Glutamatergic neuron (in vitro differentiated cells): ENCODE measurements at regions not wholly inside any gene's neighbourhood (a gene's known extent, or its start where the extent isn't known, plus 50 kb on each side); places are given as distances from the start of the nearest gene placed in this dataset.
"Not testable (repeated sequence)": the region's sequence is repeated elsewhere in the genome, so short reads cannot be mapped to it uniquely, and the experiment has no call there.

Experiments used
- DNase-seq: peaks from one replicate; pipeline ENCODE4 v3.0.0; 2022
- H3K27ac Mint-ChIP-seq: one replicate; pipeline ENCODE4 v1.8.0; 2020; ENCODE audit warnings: mild to moderate bottlenecking, mixed read lengths, inconsistent platforms; ENCODE audit not compliant: unreplicated experiment
- H3K27me3 Mint-ChIP-seq: one replicate; pipeline ENCODE4 v1.8.0; 2020; ENCODE audit warnings: mild to moderate bottlenecking, moderate library complexity, mixed read lengths, inconsistent platforms; ENCODE audit not compliant: unreplicated experiment
- H3K36me3 Mint-ChIP-seq: one replicate; pipeline ENCODE4 v1.8.0; 2020; ENCODE audit warnings: mild to moderate bottlenecking, mixed read lengths, inconsistent platforms; ENCODE audit not compliant: unreplicated experiment
- H3K4me1 Mint-ChIP-seq: one replicate; pipeline ENCODE4 v1.8.0; 2020; ENCODE audit warnings: mild to moderate bottlenecking, low read depth, mixed read lengths, inconsistent platforms; ENCODE audit not compliant: unreplicated experiment
- H3K4me3 Mint-ChIP-seq: one replicate; pipeline ENCODE4 v1.8.0; 2020; ENCODE audit warnings: mild to moderate bottlenecking, mixed read lengths, inconsistent platforms; ENCODE audit not compliant: unreplicated experiment
- H3K9me3 Mint-ChIP-seq: one replicate; pipeline ENCODE4 v1.8.0; 2020; ENCODE audit warnings: mild to moderate bottlenecking, moderate library complexity, mixed read lengths, inconsistent platforms; ENCODE audit not compliant: unreplicated experiment
- CTCF ChIP-seq: fragments of 200-600 bp; sonication (generic); IDR thresholded peaks from one replicate; pipeline ENCODE4 v1.5.0; 2021; ENCODE audit not compliant: partially characterized antibody, unreplicated experiment

GRCh38 chr11:41720761-41721160 is 261.3 kb upstream of the LRRC4C start:
- Mint-ChIP-seq H3K9me3 (no peaks in the 10 kb centered on the region), H3K4me3 (no peak overlapping the region), H3K36me3 (no peaks in the 10 kb centered on the region), H3K27me3 (no peaks in the 10 kb centered on the region), H3K4me1 (no peaks in the 10 kb centered on the region), H3K27ac (no peak overlapping the region)
- TF ChIP-seq CTCF, result no peak
- no peak for DNase-seq

DNA sequence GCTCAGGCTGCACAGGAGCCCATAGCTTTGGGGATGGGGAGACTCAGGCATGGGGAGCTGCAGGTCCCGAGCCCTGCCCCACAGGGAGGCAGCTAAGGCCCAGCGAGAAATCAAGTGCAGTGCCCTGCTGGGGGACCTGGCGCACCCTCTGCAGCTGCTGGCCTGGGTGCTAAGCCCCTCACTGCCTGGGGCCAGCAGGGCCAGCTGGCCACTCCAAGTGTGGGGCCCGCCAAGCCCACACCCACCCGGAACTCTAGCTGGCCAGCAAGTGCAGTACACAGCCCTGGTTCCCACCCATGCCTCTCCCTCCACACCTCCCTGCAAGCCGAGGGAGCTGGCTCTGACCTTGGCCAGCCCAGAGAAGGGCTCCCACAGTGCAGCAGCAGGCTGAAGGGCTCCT is 268.7 kb upstream of the LRRC4C start:
- not testable (repeated sequence) for H3K36me3 Mint-ChIP-seq, H3K27me3 Mint-ChIP-seq, H3K4me3 Mint-ChIP-seq, H3K9me3 Mint-ChIP-seq, H3K4me1 Mint-ChIP-seq, H3K27ac Mint-ChIP-seq, DNase-seq

- H3K9me3 Mint-ChIP-seq, result peaks cover 5% of the 10 kb centered on the region
- H3K4me1 Mint-ChIP-seq, result no peaks in the 10 kb centered on the region
- DNase-seq, result no peak
- H3K36me3 Mint-ChIP-seq, result peaks cover 6% of the 10 kb centered on the region
- no peaks in the 10 kb centered on the region for H3K27me3 Mint-ChIP-seq
- H3K4me3 Mint-ChIP-seq, result no peak overlapping the region
- no peak overlapping the region for H3K27ac Mint-ChIP-seq
- TF ChIP-seq CTCF, result no peak
Measured at GRCh38 chr11:41775296-41775695, 315.8 kb upstream of the LRRC4C start.

- Mint-ChIP-seq H3K27me3 (no peaks in the 10 kb centered on the region), H3K36me3 (peaks cover 3% of the 10 kb centered on the region), H3K4me1 (no peaks in the 10 kb centered on the region), H3K9me3 (peaks cover 5% of the 10 kb centered on the region), H3K4me3 (no peak overlapping the region), H3K27ac (no peak overlapping the region)
- DNase-seq, result no peak
- TF ChIP-seq CTCF, result no peak
Measured at GRCh38 chr11:41779401-41779960, 320.0 kb upstream of the LRRC4C start.

DNA sequence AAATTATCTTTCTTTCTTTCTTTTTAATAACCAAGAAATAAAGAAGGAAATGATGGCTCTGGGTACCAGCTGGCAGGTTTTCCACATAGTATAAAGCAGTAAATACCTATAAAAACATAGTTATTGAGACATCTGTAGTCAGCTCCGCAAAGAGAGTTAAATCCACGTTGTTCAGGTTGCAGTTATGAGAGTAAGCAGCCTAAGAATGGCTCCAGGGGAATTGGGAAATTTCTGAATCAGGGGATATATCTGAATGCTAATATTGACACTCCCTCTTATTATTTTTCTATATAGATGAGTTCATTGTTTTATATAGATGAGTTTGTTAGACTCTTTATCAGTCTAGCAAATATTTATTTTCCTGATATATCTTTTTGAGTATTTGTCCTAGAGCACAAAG is 322.0 kb upstream of the LRRC4C start:
- H3K9me3 Mint-ChIP-seq, result peaks cover 2% of the 10 kb centered on the region
- no peaks in the 10 kb centered on the region for H3K27me3 Mint-ChIP-seq
- no peak for DNase-seq
- no peaks in the 10 kb centered on the region for H3K36me3 Mint-ChIP-seq
- no peaks in the 10 kb centered on the region for H3K4me1 Mint-ChIP-seq
- H3K4me3 Mint-ChIP-seq, result no peak overlapping the region
- no peak for TF ChIP-seq CTCF
- no peak overlapping the region for H3K27ac Mint-ChIP-seq
